GM06990 (cell line): ENCODE measurements at regions not wholly inside any gene's neighbourhood (a gene's known extent, or its start where the extent isn't known, plus 50 kb on each side); places are given as distances from the start of the nearest gene placed in this dataset.

Source experiments
- DNase-seq: peaks from one replicate; pipeline ENCODE4 v3.0.0-alpha.2; 2011; ENCODE audit not compliant: insufficient read length; ENCODE audit errors: extremely low read depth
- H3K27me3 ChIP-seq: replicated peaks from 2 replicates; pipeline ENCODE4 v1.6.0; 2011; ENCODE audit warnings: low read length; ENCODE audit not compliant: control insufficient read depth, insufficient read depth
- H3K36me3 ChIP-seq: 2 replicates; pipeline ENCODE4 v1.5.1; 2011; ENCODE audit warnings: low read length; ENCODE audit not compliant: control insufficient read depth, insufficient read depth
- H3K4me3 ChIP-seq: replicated peaks from 2 replicates; pipeline ENCODE4 v1.5.1; 2011; ENCODE audit warnings: low read depth, mild to moderate bottlenecking, control low read depth, low read length
- CTCF ChIP-seq: IDR thresholded peaks from 2 replicates; pipeline ENCODE4 v1.5.1; 2011; ENCODE audit warnings: low read length, control low read depth, mild to moderate bottlenecking, inconsistent platforms; ENCODE audit not compliant: insufficient read depth, poor library complexity, severe bottlenecking

GRCh38 chr11:112792070-112792469 is 169.2 kb upstream of the NCAM1 start:
- H3K4me3 ChIP-seq: no peak overlapping the region
- no peak for DNase-seq
- no peak for TF ChIP-seq CTCF
- H3K27me3 ChIP-seq: no peaks in the 10 kb centered on the region; the same call in none of the 2 replicates
- no peaks in the 10 kb centered on the region for H3K36me3 ChIP-seq

GRCh38 chr11:112793416-112793815 is 167.8 kb upstream of the NCAM1 start:
- Histone ChIP-seq H3K27me3 (no peaks in the 10 kb centered on the region; the same call in none of the 2 replicates), H3K36me3 (no peaks in the 10 kb centered on the region), H3K4me3 (no peak overlapping the region)
- TF ChIP-seq CTCF: no peak
- no peak for DNase-seq

- no peak for DNase-seq
- no peak overlapping the region for H3K4me3 ChIP-seq
- H3K36me3 ChIP-seq: no peaks in the 10 kb centered on the region
- H3K27me3 ChIP-seq: no peaks in the 10 kb centered on the region; the same call in none of the 2 replicates
- no peak for TF ChIP-seq CTCF
These were observed 166.8 kb upstream of the NCAM1 start for GRCh38 chr11:112794331-112794846.

- H3K36me3 ChIP-seq: no peaks in the 10 kb centered on the region
- no peak for DNase-seq
- peak; percentile 91 for TF ChIP-seq CTCF
- no peaks in the 10 kb centered on the region; the same call in none of the 2 replicates for H3K27me3 ChIP-seq
- H3K4me3 ChIP-seq: no peak overlapping the region
These were observed 165.9 kb upstream of the NCAM1 start for GRCh38 chr11:112795142-112795815.

GRCh38 chr11:112795911-112796649 is 165.1 kb upstream of the NCAM1 start:
- no peak for DNase-seq
- Histone ChIP-seq H3K4me3 (no peak overlapping the region), H3K36me3 (no peaks in the 10 kb centered on the region), H3K27me3 (no peaks in the 10 kb centered on the region; the same call in none of the 2 replicates)
- TF ChIP-seq CTCF: no peak
